Karpas-422 (cell line): ENCODE measurements at regions not wholly inside any gene's neighbourhood (a gene's known extent, or its start where the extent isn't known, plus 50 kb on each side); places are given as distances from the start of the nearest gene placed in this dataset.
"Not testable (repeated sequence)": the region's sequence is repeated elsewhere in the genome, so short reads cannot be mapped to it uniquely, and the experiment has no call there.

Source experiments
- DNase-seq: peaks from one replicate; pipeline ENCODE4 v3.0.0-alpha.2; 2015
- H2AFZ ChIP-seq: fragments of 200-600 bp; sonication (generic); 2 replicates; pipeline ENCODE4 v1.6.1; 2014; ENCODE audit warnings: antibody characterized with exemption, low read length, mixed read lengths
- H3K27ac ChIP-seq: fragments of 200-600 bp; sonication (generic); 2 replicates; pipeline ENCODE4 v1.5.1; 2014; ENCODE audit warnings: mild to moderate bottlenecking, low read length, moderate library complexity
- H3K27me3 ChIP-seq: fragments of 200-600 bp; sonication (generic); 2 replicates; pipeline ENCODE4 v1.6.1; 2014; ENCODE audit warnings: low read length, mixed read lengths
- H3K36me3 ChIP-seq: fragments of 200-600 bp; sonication (generic); 2 replicates; pipeline ENCODE4 v1.6.1; 2014; ENCODE audit warnings: low read length, mixed read lengths; ENCODE audit not compliant: insufficient read depth
- H3K4me1 ChIP-seq: fragments of 200-600 bp; sonication (generic); 2 replicates; pipeline ENCODE4 v1.6.1; 2014; ENCODE audit warnings: mild to moderate bottlenecking, low read length, mixed read lengths
- H3K4me2 ChIP-seq: fragments of 200-600 bp; sonication (generic); 2 replicates; pipeline ENCODE4 v1.6.1; 2014; ENCODE audit warnings: low read length, low read depth, mild to moderate bottlenecking; ENCODE audit not compliant: poor library complexity, severe bottlenecking
- H3K4me3 ChIP-seq: fragments of 200-600 bp; sonication (generic); 2 replicates; pipeline ENCODE4 v1.5.1; 2014; ENCODE audit warnings: mild to moderate bottlenecking, antibody characterized with exemption, low read length, mixed read lengths
- H3K79me2 ChIP-seq: fragments of 200-600 bp; sonication (generic); 2 replicates; pipeline ENCODE4 v1.6.1; 2014; ENCODE audit warnings: mild to moderate bottlenecking, low read length, mixed read lengths
- H3K9ac ChIP-seq: fragments of 200-600 bp; sonication (generic); 2 replicates; pipeline ENCODE4 v1.6.0; 2014; ENCODE audit warnings: low read length
- H3K9me2 ChIP-seq: fragments of 200-600 bp; sonication (generic), shearing (Covaris generic); replicated peaks from 2 replicates; pipeline ENCODE4 v1.6.0; 2014; ENCODE audit warnings: mild to moderate bottlenecking, low read length, moderate library complexity; ENCODE audit not compliant: insufficient read depth
- H3K9me3 ChIP-seq: fragments of 300-700, 200-600 bp; sonication (generic); 2 replicates; pipeline ENCODE4 v1.6.1; 2014; ENCODE audit warnings: low read length, mixed read lengths
- H4K20me1 ChIP-seq: fragments of 200-600 bp; sonication (generic); 2 replicates; pipeline ENCODE4 v1.6.1; 2014; ENCODE audit warnings: mild to moderate bottlenecking, antibody characterized with exemption, low read length, low read depth; ENCODE audit not compliant: insufficient read depth

DNA sequence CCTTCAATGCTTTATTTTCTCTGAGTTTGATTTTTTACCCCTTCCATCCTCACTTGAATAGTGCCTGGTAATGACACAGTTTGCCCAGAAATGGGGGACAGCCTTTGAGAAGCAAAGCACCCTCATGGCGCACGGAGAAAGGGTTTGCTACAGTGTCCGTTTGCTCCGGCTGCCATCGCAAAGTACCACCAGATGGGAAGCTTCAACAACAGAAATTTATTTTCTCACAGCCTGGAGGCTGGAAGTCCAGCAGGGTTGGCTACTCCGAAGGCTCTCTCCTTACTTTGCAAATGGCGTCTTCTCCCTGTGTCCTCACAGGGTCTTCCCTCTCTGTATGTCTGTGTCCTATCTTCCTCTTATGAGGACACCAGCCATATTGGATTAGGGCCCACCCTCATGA, 327.7 kb upstream of the KAZN start:
- Histone ChIP-seq H3K27me3 (no peaks in the 10 kb centered on the region), H2AFZ (no peak overlapping the region), H3K9me3 (no peaks in the 10 kb centered on the region), H3K4me2 (no peak overlapping the region), H3K36me3 (no peaks in the 10 kb centered on the region), H3K9me2 (no peaks in the 10 kb centered on the region), H3K4me1 (peaks cover 11% of the 10 kb centered on the region), H3K4me3 (no peak overlapping the region), H3K27ac (no peak overlapping the region), H4K20me1 (no peaks in the 10 kb centered on the region), H3K9ac (no peak overlapping the region), H3K79me2 (no peaks in the 10 kb centered on the region)
- no peak for DNase-seq

DNA sequence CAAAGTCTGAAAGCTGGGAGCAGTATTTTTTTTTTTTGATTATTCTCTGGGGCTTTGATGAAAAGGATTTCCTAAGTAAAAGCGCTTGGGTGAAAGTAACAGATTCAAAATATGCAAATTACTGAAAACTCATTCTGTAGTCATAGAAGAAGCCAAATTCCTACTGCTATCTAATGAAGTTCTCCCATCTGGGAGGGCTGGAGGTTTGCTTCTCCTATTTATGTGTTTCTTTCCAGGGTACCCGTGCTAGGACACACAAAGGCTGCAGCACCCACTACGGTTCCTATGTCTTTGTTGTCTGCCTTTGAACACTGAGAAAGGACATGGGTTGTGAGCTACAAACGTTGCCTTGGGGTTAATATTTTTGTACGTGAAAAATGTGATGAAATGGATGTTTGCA, 324.7 kb upstream of the KAZN start:
- no peaks in the 10 kb centered on the region for H3K27me3 ChIP-seq
- H3K9ac ChIP-seq, result no peak overlapping the region
- H2AFZ ChIP-seq, result 0 out of 2 replicates have a peak overlapping the region, but pooled peaks have one; percentile 42
- no peaks in the 10 kb centered on the region for H3K9me2 ChIP-seq
- no peak overlapping the region for H3K27ac ChIP-seq
- peaks cover 7% of the 10 kb centered on the region for H3K4me1 ChIP-seq
- H4K20me1 ChIP-seq, result no peaks in the 10 kb centered on the region
- no peaks in the 10 kb centered on the region for H3K36me3 ChIP-seq
- no peak overlapping the region for H3K4me3 ChIP-seq
- DNase-seq, result no peak
- no peak overlapping the region for H3K4me2 ChIP-seq
- no peaks in the 10 kb centered on the region for H3K79me2 ChIP-seq
- no peaks in the 10 kb centered on the region for H3K9me3 ChIP-seq

DNA sequence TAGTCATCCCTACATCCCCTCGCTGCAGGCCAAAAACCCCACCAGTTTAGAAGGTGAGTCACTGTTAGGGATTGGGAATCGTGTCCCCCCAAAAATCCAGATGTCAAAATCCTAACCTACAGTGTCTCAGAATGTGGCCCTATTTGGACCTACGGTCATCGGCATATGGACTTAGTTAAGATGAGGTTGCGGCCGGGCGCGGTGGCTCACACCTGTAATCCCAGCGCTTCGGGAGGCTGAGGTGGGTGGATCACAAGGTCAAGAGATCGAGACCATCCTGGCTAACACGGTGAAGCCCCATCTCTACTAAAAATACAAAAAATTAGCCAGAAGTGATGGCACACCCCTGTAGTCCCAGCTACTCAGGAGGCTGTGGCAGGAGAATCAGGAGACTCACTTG, 318.6 kb upstream of the KAZN start:
- H3K9me2 ChIP-seq, H3K4me1 ChIP-seq, H3K9ac ChIP-seq, H3K9me3 ChIP-seq, H4K20me1 ChIP-seq, H3K27me3 ChIP-seq, H2AFZ ChIP-seq, DNase-seq, H3K79me2 ChIP-seq, H3K4me3 ChIP-seq, H3K27ac ChIP-seq, H3K36me3 ChIP-seq, H3K4me2 ChIP-seq: not testable (repeated sequence)

DNA sequence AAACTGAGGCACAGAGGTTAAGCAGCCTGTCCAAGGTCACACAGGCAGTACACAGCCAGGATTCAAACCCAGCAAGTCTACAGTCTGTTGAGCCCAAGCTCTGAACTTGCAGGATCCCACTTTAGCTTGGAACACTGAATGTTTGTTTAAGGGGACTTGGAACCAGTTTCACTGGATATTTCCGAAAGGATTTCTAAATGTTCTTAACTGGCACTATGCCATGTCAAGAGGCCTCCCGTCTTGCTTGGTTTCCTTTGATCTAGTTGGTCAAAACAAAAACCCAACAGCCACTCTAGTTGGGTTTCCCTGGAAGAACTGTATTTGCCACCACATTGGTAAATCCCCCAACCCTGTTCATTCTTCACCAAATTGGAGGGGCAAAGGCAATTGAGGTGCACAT, 317.6 kb upstream of the KAZN start:
- no peaks in the 10 kb centered on the region for H3K4me1 ChIP-seq
- no peak overlapping the region for H2AFZ ChIP-seq
- H3K4me3 ChIP-seq, result no peak overlapping the region
- H3K9ac ChIP-seq, result no peak overlapping the region
- H3K27ac ChIP-seq, result no peak overlapping the region
- H3K9me2 ChIP-seq, result no peaks in the 10 kb centered on the region
- no peaks in the 10 kb centered on the region for H3K79me2 ChIP-seq
- no peak for DNase-seq
- H3K27me3 ChIP-seq, result no peaks in the 10 kb centered on the region
- no peaks in the 10 kb centered on the region for H3K36me3 ChIP-seq
- no peaks in the 10 kb centered on the region for H4K20me1 ChIP-seq
- H3K4me2 ChIP-seq, result no peak overlapping the region
- no peaks in the 10 kb centered on the region for H3K9me3 ChIP-seq

DNA sequence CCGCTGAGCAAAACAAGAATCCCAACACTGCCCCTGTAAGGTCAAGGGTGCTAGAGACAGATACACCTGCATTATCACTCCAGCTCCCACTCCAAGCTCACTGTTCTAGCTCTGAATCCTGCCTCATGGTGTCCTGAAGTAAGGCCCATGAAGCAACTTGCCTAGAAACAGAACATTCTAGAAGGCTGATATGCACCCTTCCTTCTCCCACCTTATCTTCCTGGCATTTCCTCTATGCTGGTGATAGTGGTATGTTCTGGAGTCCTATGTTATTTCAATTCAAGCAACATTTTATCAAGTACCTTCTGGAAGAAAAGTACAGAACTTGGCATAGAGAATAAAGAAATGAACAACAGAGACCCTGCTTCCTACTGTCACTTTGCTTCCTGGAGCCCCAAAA, 317.1 kb upstream of the KAZN start:
- Histone ChIP-seq H3K36me3 (no peaks in the 10 kb centered on the region), H3K9me3 (no peaks in the 10 kb centered on the region), H2AFZ (no peak overlapping the region), H3K27me3 (no peaks in the 10 kb centered on the region), H4K20me1 (no peaks in the 10 kb centered on the region), H3K4me3 (no peak overlapping the region), H3K79me2 (no peaks in the 10 kb centered on the region), H3K27ac (no peak overlapping the region), H3K9ac (no peak overlapping the region), H3K4me2 (no peak overlapping the region), H3K4me1 (no peaks in the 10 kb centered on the region), H3K9me2 (no peaks in the 10 kb centered on the region)
- no peak for DNase-seq

DNA sequence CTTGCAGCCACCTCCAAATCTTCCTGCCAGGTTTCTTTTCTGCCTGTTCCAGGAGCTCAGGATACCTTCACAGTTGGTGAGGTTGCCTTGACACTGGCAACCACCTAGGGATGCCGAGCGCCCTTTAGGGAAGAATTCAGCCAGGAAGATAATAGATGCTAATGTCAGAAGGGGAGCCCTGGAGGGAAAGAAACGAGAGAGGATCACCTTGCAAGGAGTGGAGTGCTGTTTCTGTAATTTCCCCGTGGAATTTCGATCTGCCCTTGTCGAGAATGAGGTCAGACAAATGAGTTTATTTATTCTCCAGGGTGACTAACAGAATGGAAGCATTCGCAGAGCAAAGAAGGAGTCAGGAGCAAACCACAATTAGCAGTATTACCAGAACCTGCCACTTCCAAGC, 315.8 kb upstream of the KAZN start:
- DNase-seq, result no peak
- H3K9me2 ChIP-seq, result no peaks in the 10 kb centered on the region
- H3K36me3 ChIP-seq, result no peaks in the 10 kb centered on the region
- H3K4me3 ChIP-seq, result no peak overlapping the region
- no peaks in the 10 kb centered on the region for H3K79me2 ChIP-seq
- H4K20me1 ChIP-seq, result no peaks in the 10 kb centered on the region
- no peak overlapping the region for H3K4me2 ChIP-seq
- H3K4me1 ChIP-seq, result no peaks in the 10 kb centered on the region
- H2AFZ ChIP-seq, result no peak overlapping the region
- no peak overlapping the region for H3K9ac ChIP-seq
- H3K9me3 ChIP-seq, result no peaks in the 10 kb centered on the region
- no peaks in the 10 kb centered on the region for H3K27me3 ChIP-seq
- H3K27ac ChIP-seq, result no peak overlapping the region

DNA sequence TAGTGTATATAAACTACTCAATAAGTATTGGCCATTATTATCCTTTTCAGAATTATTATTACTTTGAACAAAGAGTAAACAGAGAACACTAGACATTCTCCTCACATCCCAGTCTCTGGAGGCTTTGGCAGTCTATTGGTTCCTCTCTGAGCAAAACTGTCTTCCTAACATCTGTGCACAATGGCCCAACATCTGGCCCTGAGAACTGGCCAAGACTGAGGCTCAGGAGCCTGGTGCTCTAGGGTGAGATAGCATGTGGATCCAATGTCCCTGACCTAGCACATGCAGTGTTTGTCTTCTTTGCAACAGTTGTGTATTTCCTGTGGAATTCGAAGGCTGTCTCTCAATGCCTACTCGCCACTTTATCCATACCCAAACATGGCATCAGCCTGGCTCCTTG, 313.2 kb upstream of the KAZN start:
- Histone ChIP-seq H3K9ac (no peak overlapping the region), H4K20me1 (no peaks in the 10 kb centered on the region), H3K36me3 (no peaks in the 10 kb centered on the region), H3K4me1 (no peaks in the 10 kb centered on the region), H3K4me2 (no peak overlapping the region), H3K9me2 (no peaks in the 10 kb centered on the region), H3K27me3 (no peaks in the 10 kb centered on the region), H3K4me3 (no peak overlapping the region), H3K27ac (no peak overlapping the region), H2AFZ (no peak overlapping the region), H3K79me2 (no peaks in the 10 kb centered on the region), H3K9me3 (no peaks in the 10 kb centered on the region)
- no peak for DNase-seq

DNA sequence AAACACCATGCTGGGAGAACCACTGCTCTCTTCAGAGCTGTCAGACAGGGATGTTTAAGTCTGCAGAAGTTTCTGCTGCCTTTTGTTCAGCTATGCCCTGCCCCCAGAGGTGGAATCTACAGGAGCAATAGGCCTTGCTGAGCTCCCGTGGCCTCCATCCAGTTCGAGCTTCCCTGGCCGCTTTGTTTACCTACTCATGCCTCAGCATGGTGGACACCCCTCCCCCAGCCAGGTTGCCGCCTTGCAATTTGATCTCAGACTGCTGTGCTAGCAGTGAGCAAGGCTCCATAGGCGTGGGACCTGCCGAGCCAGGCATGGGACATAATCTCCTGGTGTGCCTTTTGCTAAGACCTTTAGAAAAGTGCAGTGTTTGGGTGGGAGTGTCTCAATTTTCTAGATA, 307.3 kb upstream of the KAZN start:
- not testable (repeated sequence) for H3K27ac ChIP-seq, H3K27me3 ChIP-seq, H3K9me3 ChIP-seq, H3K4me3 ChIP-seq, H2AFZ ChIP-seq, H3K4me2 ChIP-seq, DNase-seq, H3K36me3 ChIP-seq, H3K9me2 ChIP-seq, H3K79me2 ChIP-seq, H3K9ac ChIP-seq, H4K20me1 ChIP-seq
- H3K4me1 ChIP-seq, result peaks cover 10% of the 10 kb centered on the region

DNA sequence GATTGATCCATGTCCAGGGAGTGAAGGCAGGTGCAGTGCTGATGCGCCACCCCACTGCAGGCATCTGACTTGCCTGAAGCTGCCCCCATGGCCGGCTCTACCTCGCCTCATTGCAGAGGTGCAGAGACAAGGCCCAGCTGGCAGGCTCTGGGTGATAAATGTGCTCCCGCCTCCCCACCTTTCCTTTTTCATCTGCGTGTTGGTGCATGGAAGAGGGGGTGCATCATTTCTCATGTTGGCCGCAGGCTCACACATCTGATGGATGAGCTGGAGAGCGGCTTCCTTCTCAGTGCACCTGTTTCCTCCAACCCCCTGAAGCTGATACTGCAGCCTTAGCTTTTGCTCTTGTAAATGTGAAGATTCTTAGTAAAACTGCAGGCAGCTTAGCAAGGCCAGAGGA, 306.0 kb upstream of the KAZN start:
- H2AFZ ChIP-seq, result no peak overlapping the region
- H3K4me1 ChIP-seq, result peaks cover 10% of the 10 kb centered on the region
- DNase-seq, result no peak

More for the DNA sequence above, 306.0 kb upstream of the KAZN start:
- Histone ChIP-seq H3K9me3 (no peaks in the 10 kb centered on the region), H3K9ac (no peak overlapping the region), H3K27me3 (0 out of 2 replicates have a peak, but pooled peaks cover 2% of the 10 kb centered on the region), H3K9me2 (no peaks in the 10 kb centered on the region), H3K36me3 (no peaks in the 10 kb centered on the region), H3K79me2 (no peaks in the 10 kb centered on the region), H3K4me3 (no peak overlapping the region), H3K27ac (no peak overlapping the region), H4K20me1 (no peaks in the 10 kb centered on the region), H3K4me2 (no peak overlapping the region)
